ENCODE measurements at regions not wholly inside any gene's neighbourhood (a gene's known extent, or its start where the extent isn't known, plus 50 kb on each side); places are given as distances from the start of the nearest gene placed in this dataset.

- TF ChIP-seq CTCF (conservative IDR thresholded peaks at IDR 0.05), result no peak
- no peak for TF ChIP-seq ZFX (IDR thresholded peaks at IDR 0.05)
Observed at GRCh38 chr5:98630621-98631020, 142.8 kb upstream of the RGMB start.

Measured in C4-2B (cell line).